AG09319 (cell line): ENCODE measurements at regions not wholly inside any gene's neighbourhood (a gene's known extent, or its start where the extent isn't known, plus 50 kb on each side); places are given as distances from the start of the nearest gene placed in this dataset.

Source experiments
- DNase-seq: peaks from one replicate; pipeline ENCODE4 v3.0.0-alpha.2; 2010; ENCODE audit warnings: low read depth; ENCODE audit errors: extremely low read depth
- TF ChIP-seq, protein P1 (sequence below): IDR thresholded peaks from 2 replicates; pipeline ENCODE4 v1.5.1; 2011; ENCODE audit warnings: low read depth, mild to moderate bottlenecking, inconsistent platforms, low read length, moderate library complexity

DNA sequence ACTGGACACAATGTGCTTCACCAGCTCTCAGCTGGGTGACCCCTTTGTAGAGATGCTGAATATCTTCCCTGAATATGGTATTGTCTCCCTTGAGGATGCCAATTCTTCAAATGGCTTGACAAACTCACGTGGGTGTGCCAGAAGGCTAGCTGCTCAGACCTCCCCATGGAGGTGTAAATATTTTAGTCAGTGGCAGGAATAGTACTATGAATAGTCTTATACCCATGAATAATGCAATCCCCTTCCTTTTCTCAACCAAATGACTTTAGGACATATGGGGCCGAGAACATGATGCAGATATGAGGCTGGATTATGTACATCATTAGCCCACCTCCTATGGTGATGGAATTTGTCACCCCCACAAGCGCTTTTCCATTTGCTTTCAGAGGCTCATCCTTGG is 401.8 kb downstream of the ADRA2A start:
- TF ChIP-seq, protein P1, sequence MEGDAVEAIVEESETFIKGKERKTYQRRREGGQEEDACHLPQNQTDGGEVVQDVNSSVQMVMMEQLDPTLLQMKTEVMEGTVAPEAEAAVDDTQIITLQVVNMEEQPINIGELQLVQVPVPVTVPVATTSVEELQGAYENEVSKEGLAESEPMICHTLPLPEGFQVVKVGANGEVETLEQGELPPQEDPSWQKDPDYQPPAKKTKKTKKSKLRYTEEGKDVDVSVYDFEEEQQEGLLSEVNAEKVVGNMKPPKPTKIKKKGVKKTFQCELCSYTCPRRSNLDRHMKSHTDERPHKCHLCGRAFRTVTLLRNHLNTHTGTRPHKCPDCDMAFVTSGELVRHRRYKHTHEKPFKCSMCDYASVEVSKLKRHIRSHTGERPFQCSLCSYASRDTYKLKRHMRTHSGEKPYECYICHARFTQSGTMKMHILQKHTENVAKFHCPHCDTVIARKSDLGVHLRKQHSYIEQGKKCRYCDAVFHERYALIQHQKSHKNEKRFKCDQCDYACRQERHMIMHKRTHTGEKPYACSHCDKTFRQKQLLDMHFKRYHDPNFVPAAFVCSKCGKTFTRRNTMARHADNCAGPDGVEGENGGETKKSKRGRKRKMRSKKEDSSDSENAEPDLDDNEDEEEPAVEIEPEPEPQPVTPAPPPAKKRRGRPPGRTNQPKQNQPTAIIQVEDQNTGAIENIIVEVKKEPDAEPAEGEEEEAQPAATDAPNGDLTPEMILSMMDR, result no peak
- DNase-seq, result no peak

DNA sequence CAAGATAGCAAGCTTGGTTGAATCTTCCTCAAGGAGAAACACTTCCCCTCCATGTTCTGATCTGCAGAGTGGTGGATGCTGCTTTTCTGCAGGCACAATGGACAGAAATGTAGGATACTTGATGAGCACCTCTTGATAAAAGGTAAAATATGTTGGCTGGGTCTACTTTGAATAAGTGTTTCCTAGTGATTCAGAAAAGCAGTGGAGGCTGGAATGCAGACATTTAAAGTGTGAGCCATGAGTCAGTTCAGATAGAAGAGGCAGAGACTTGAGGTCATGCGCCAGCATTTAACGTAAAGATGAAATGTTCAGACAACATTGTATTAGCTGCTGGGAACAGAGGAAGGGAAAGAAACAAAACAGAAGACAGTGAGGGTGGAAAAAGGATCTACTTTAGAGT is 403.1 kb downstream of the ADRA2A start:
- no peak for DNase-seq
- TF ChIP-seq, protein P1, result no peak

DNA sequence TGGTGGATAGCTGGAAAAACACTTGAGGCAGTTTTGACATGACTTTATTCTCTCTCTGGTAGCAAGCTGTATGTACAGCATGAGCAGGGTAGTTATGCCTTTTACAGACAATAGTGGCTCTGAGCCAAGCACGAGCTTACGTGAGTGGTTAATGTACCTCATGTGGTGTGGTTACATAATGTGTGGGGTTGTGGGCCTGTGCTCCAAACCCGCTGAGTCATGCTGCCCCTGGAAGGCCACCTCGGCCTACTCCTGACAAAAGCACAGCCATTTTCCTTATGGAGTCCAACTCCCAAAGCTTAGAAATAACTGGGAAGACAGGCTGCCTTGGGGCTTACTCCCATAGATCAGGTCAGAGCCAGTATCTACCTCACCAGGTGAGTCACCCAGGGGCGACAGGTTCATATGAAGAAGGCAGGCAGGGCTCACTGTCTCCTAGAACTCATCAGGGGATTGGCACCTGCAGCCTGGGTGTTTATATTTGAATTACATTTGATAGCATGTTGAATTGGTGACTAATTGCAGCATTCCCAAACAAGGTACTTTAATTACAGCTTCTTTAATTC is 404.5 kb downstream of the ADRA2A start:
- DNase-seq, result no peak
- TF ChIP-seq, protein P1, result no peak

DNA sequence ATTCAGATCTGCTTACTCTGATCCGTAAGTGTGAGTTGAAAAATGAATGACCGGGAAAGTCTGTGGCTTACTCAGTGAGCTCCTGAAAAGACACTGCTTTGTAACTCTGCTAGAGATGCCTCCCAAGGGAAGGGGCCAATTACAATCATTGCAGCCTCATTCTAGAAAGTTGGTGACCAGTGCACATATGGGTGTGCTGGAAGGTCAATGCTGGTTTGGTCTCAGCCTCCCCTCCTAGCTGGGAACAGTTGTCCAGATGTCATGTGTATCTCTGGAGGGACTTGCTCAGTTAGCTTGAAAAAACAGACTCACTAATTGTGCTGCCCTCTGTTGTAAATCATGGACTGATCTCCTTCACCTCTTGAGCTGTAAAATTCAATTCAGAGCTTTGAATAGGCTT is 405.0 kb downstream of the ADRA2A start:
- no peak for DNase-seq
- TF ChIP-seq, protein P1, result no peak

DNA sequence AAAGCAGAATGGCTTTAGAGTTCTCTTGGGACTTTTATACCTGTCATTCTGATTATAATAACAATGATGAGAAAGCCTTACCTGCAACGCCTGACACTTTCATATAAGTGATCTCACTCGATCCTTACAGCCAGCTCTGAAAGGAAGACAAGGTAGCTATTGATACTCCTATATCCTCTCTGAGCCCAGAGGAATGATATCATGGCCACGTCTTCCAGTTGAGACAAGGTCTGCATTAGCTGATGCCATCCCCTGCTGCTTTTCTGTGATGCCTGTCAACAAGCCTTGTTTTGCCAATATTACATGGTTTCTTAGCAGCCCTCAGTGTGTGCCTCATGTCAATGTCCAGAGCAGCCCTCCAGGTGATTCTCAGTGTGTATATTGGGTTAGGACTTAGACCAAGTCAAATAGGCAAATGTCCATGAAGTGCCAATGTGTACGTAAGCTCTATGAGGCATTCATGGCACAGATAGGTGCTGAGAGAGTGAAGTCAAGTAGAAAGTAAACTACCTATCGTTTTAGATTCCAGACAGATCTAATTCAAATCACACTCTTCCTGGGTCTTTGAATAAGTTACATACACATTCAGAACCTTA is 405.9 kb downstream of the ADRA2A start:
- no peak for DNase-seq
- TF ChIP-seq, protein P1, result no peak

DNA sequence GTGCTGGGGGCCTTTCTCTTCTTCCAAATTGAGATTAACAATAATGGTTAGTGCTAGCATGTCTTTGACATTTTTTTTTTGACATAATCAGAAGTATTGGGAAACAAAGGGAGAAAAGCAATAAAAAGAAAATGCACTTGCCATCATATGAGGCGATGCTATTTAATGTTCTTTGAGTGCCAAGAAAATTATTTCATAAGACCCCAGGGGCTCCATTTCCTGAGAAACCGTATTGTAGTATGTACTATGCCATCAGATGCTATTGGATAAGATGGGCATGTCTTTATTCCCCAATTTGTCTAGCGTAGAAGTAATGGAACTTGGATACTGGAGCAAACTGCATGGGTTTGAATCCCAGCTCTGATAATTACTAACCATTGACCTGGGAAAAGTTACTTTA is 408.9 kb downstream of the ADRA2A start:
- DNase-seq, result no peak
- TF ChIP-seq, protein P1, result no peak

DNA sequence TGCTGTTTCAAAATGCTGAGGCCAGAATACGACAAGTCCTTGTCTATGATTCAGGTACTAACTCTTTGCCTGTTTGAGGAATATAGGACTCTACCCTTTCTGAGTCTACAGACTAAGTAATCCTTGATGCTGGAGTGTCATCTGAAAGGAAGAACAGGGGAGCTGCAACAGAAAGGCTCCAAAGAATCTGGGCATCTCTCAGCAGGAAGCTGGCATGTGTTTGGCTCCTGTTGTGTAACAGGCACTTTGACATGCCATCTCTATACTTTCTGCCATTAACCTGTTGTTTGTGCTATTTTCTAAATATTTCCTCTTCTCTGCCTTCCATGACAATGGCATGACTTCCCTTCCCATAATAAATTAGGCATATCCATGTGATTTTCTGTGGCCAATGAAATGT is 409.5 kb downstream of the ADRA2A start:
- no peak for DNase-seq

More for the DNA sequence above, 409.5 kb downstream of the ADRA2A start:
- TF ChIP-seq, protein P1, result no peak
